ENCODE measurements at regions not wholly inside any gene's neighbourhood (a gene's known extent, or its start where the extent isn't known, plus 50 kb on each side); places are given as distances from the start of the nearest gene placed in this dataset.

DNA sequence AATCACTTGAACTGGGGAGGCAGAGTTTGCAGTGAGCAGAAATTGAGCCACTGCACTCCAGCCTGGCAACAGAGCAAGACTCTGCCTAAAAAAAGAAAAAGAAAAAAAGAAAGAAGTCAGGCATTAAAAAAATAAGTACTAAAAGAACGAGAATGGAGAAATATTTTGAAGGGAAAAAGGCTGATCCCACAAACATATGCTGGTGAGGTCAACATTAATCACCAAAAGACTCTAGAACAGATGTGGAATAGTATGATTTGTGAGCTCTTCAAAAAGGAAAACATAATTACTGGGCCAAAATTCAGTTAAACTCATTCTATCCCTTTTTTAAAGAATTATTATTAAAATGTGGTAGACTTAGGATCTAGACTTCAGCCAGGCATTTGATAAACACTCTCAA lies 61.2 kb upstream of the NRSN1 start:
- H3K27ac Mint-ChIP-seq, result no peak overlapping the region
- H3K4me1 Mint-ChIP-seq (ENCODE audit: low read depth), result no peaks in the 10 kb centered on the region
- no peaks in the 10 kb centered on the region for H3K27me3 Mint-ChIP-seq (ENCODE audit: insufficient read depth)
- no peaks in the 10 kb centered on the region for H3K9me3 Mint-ChIP-seq
- intact Hi-C loops (cut with micrococcal nuclease), result no loop called here
- no peak overlapping the region for H3K4me3 Mint-ChIP-seq
- no peak for DNase-seq (ENCODE audit: low spot score)
- H3K36me3 Mint-ChIP-seq (ENCODE audit: low read depth), result no peaks in the 10 kb centered on the region

DNA sequence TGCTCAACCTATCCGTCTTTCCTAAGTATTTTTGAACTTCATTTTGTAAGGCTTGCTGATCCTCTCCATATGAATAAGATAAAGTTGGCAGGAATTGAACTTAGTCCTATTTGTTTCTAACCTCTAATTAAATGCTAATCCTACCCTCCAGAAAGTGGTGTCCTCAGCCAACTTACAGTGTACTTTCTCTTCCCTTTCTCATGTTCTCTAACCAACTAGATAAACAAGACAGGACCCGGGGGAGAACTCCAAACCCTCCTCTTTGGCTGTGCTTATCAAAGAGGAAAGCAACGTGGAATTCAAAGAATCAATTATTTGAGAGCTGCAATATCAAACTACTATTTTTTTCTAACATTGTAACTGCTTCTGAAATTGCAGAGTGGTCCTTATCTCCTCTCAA lies 56.5 kb upstream of the NRSN1 start:
- H3K27ac Mint-ChIP-seq, result no peak overlapping the region
- H3K4me1 Mint-ChIP-seq (ENCODE audit: low read depth), result no peaks in the 10 kb centered on the region
- no peaks in the 10 kb centered on the region for H3K27me3 Mint-ChIP-seq (ENCODE audit: insufficient read depth)
- H3K36me3 Mint-ChIP-seq (ENCODE audit: low read depth), result no peaks in the 10 kb centered on the region
- intact Hi-C loops (cut with micrococcal nuclease), result no loop called here
- no peaks in the 10 kb centered on the region for H3K9me3 Mint-ChIP-seq
- DNase-seq (ENCODE audit: low spot score), result no peak
- H3K4me3 Mint-ChIP-seq, result no peak overlapping the region

DNA sequence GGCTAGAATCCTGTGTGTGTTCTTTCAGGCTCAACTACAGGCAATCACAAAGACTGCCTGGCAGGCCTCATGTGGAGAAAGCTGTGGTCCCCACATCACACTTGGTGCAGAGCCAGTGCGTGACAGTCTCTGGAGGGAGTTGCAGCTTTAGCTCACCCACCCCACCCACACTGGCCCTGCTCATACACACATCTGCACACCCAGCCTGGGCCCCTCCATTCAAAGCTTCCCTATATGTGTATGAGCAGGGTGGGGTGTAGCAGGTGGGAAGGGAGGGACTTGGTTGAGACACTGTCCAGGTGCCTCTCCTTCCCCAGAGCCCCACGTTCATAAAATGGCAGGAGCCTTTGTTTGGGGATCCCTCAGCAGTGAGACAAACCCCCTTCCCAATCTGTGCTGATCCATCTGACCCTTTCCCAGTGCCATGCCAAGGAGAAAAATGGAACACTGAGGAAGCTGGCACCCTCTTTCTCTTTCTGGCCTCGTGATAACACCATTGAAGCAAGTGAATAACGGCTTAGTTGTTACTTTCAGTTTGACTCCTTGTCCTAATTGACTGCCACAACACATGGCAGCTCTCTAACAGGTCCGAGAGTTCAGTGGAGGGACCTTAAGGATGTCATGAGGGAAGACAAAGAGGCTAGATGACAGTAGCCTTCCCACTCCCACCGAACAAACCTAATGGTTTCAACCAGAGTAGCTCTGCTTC lies 53.8 kb upstream of the NRSN1 start:
- DNase-seq (ENCODE audit: low spot score), result no peak
- H3K4me1 Mint-ChIP-seq (ENCODE audit: low read depth), result no peaks in the 10 kb centered on the region
- no peaks in the 10 kb centered on the region for H3K36me3 Mint-ChIP-seq (ENCODE audit: low read depth)
- peaks cover 1% of the 10 kb centered on the region for H3K27me3 Mint-ChIP-seq (ENCODE audit: insufficient read depth)
- no peaks in the 10 kb centered on the region for H3K9me3 Mint-ChIP-seq
- no peak overlapping the region for H3K27ac Mint-ChIP-seq
- intact Hi-C loops (cut with micrococcal nuclease), result no loop called here
- no peak overlapping the region for H3K4me3 Mint-ChIP-seq

DNA sequence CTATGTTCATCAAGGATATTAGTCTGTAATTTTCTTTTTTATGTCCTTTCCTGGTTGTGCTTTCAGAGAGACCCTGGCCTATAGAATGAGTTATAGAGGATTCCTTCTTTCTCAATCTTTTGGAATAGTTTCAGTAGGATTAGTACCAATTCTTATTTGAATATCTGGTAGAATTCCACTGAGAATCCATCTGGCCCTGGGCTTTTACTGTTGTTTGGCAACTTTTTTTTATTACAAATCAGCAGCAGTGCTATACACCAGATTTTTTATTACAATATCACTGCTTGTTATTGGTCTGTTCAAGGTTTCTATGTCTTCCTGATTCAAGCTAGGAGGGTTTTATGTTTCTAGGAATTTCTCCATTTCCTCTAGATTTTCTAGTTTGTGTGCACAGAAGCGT lies 50.0 kb upstream of the NRSN1 start:
- intact Hi-C loops (cut with micrococcal nuclease), result no loop called here
- Mint-ChIP-seq H3K4me3 (no peak overlapping the region), H3K27me3 (ENCODE audit: insufficient read depth) (peaks cover 1% of the 10 kb centered on the region), H3K4me1 (ENCODE audit: low read depth) (no peaks in the 10 kb centered on the region), H3K27ac (no peak overlapping the region), H3K9me3 (no peaks in the 10 kb centered on the region), H3K36me3 (ENCODE audit: low read depth) (no peaks in the 10 kb centered on the region)
- no peak for DNase-seq (ENCODE audit: low spot score)

Data from activated T-helper 1 cell treated with anti-CD3 and anti-CD28 coated beads, Interleukin-12 subunit alpha, Interleukin-12 subunit beta, Interleukin-2, Interleukin-4 antibody, amounts not matched to agents 30 ng/mL and 10 ng/mL and 1 ng/mL, durations not matched to agents 14 hours and 24 hours and 36 hours (primary cell).